KOPT-K1 (cell line): ENCODE measurements at regions not wholly inside any gene's neighbourhood (a gene's known extent, or its start where the extent isn't known, plus 50 kb on each side); places are given as distances from the start of the nearest gene placed in this dataset.

ENCODE experiments used
- H3K27ac ChIP-seq: fragments of 200-600 bp; sonication (generic); 2 replicates; pipeline ENCODE4 v1.5.1; 2016; ENCODE audit warnings: antibody characterized with exemption, mild to moderate bottlenecking, low read depth, low read length; ENCODE audit not compliant: poor library complexity, severe bottlenecking
- H3K36me3 ChIP-seq: fragments of 200-600 bp; sonication (generic); 2 replicates; pipeline ENCODE4 v1.5.1; 2017; ENCODE audit warnings: antibody characterized with exemption, mild to moderate bottlenecking, low read length, moderate library complexity; ENCODE audit not compliant: insufficient read depth
- H3K9me3 ChIP-seq: fragments of 200-600 bp; sonication (generic); 2 replicates; pipeline ENCODE4 v1.5.1; 2017; ENCODE audit warnings: antibody characterized with exemption, low read length, mild to moderate bottlenecking; ENCODE audit not compliant: insufficient read depth, poor library complexity, severe bottlenecking

GRCh38 chr16:55240888-55241287 is 83.1 kb upstream of the IRX6 start:
- Histone ChIP-seq H3K27ac (no peak overlapping the region), H3K36me3 (no peaks in the 10 kb centered on the region), H3K9me3 (no peaks in the 10 kb centered on the region)

- Histone ChIP-seq H3K9me3 (no peaks in the 10 kb centered on the region), H3K27ac (no peak overlapping the region), H3K36me3 (no peaks in the 10 kb centered on the region)
Measured at GRCh38 chr16:55242667-55243066, 81.3 kb upstream of the IRX6 start.

DNA sequence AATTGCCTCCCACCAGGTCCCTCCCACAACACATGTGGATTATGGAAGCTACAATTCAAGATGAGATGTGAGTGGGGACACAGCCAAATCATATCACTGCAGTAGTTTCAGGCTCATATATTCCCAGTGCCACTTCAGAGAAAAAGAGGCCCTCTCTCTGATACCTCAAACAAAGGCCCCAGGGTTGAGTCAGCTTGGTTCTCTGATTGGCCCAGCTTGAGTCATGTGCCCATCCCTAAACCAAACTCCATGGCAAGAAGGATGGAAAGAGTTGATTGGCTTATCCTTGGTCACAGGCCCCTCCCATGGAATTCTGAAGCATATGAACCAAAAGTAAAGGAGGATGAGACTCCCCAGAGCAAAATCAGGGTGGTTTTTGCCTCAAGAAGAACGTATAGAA is 75.9 kb upstream of the IRX6 start:
- Histone ChIP-seq H3K27ac (no peak overlapping the region), H3K9me3 (no peaks in the 10 kb centered on the region), H3K36me3 (no peaks in the 10 kb centered on the region)

GRCh38 chr16:55248494-55248893 is 75.5 kb upstream of the IRX6 start:
- Histone ChIP-seq H3K9me3 (no peaks in the 10 kb centered on the region), H3K27ac (no peak overlapping the region), H3K36me3 (no peaks in the 10 kb centered on the region)

- Histone ChIP-seq H3K27ac (no peak overlapping the region), H3K36me3 (no peaks in the 10 kb centered on the region), H3K9me3 (no peaks in the 10 kb centered on the region)
Measured at GRCh38 chr16:55249361-55249760, 74.6 kb upstream of the IRX6 start.

DNA sequence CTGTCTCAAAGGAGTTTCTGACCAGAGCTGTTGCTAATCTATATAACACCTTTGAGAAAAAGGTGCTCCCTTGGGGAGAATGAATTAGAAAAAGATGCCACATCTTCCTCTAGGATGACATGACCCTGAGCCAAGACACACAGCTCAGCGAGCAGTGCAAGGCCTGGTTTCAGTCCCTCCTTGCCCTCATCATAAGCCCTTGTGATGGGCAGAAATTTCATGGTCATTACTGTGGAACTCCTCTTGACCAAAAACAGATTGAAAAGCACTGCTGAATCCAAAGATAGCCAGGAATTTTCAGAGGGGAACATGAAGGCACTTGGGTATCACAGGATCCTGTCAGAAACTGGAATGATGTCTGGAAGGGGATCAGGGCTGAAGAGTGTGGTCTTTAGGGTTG is 74.1 kb upstream of the IRX6 start:
- Histone ChIP-seq H3K27ac (no peak overlapping the region), H3K9me3 (no peaks in the 10 kb centered on the region), H3K36me3 (no peaks in the 10 kb centered on the region)

- Histone ChIP-seq H3K36me3 (no peaks in the 10 kb centered on the region), H3K27ac (no peak overlapping the region), H3K9me3 (no peaks in the 10 kb centered on the region)
Measured at GRCh38 chr16:55250701-55251100, 73.3 kb upstream of the IRX6 start.

DNA sequence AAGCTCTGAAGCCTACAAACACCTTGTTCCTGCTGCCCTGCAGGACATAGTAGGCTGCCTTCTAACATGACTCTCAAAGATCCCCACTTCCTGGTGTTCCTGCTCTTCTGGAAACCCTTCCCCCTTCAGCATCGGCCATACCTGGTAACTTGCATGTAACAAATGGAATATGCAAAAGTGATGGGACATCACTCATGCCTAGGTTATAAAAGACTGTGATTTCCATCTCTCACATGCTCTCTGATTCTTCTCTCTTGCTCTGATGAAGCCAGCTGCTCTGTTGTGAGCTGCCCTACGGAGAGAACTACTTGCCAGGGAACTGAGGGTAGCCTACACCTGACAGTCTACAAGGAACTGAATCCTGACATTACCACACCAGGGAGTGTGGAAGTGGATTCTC is 72.9 kb upstream of the IRX6 start:
- no peaks in the 10 kb centered on the region for H3K36me3 ChIP-seq
- H3K27ac ChIP-seq, result no peak overlapping the region
- no peaks in the 10 kb centered on the region for H3K9me3 ChIP-seq

- Histone ChIP-seq H3K27ac (no peak overlapping the region), H3K36me3 (no peaks in the 10 kb centered on the region), H3K9me3 (no peaks in the 10 kb centered on the region)
Measured at GRCh38 chr16:55252577-55252976, 71.4 kb upstream of the IRX6 start.

DNA sequence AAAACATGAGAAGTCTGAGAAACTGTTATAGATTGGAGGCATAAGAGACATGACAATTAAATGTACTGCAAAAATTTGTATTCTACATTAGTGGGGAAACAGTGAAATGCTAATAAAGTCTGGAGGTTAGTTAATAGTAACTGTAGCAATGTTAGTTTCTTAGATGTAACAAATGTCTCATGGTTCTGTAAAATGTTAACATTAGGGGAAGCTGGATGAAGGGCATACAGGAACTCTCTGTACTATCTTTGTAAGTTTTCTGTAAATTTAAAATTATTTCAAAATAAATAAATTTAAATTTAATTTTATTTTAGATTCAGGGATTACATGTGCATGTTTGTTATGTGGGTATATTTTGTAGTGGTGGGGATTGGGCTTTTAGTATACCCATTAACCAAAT is 70.0 kb upstream of the IRX6 start:
- H3K36me3 ChIP-seq, result no peaks in the 10 kb centered on the region
- H3K9me3 ChIP-seq, result no peaks in the 10 kb centered on the region
- H3K27ac ChIP-seq, result no peak overlapping the region

DNA sequence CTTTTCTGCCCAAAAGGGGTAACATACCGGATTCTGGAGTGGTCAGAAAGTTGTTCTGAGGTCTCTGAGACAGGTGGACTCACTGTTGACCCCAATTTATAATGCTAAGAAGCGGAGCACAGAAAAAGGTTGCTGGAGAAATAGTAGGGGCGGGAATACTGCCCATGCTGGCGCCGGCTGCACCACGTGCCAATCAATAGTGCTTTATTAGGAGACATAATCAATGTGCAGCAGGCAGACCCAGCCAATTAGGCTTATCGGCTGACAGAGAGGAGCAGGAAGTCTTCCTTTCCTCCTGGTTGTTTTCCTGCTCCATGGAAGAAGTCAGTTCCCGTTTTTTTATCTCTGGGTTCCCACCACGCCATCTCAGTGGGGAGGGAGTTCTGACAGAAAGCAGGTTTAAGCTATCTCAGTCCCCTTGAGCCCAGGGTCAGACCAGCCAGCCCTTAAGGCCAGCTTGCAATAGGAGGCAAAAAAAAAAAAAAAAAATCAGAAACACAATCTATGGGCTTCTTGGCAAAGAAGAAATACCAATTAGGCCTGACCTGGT is 68.2 kb upstream of the IRX6 start:
- Histone ChIP-seq H3K9me3 (no peaks in the 10 kb centered on the region), H3K27ac (no peak overlapping the region), H3K36me3 (no peaks in the 10 kb centered on the region)

DNA sequence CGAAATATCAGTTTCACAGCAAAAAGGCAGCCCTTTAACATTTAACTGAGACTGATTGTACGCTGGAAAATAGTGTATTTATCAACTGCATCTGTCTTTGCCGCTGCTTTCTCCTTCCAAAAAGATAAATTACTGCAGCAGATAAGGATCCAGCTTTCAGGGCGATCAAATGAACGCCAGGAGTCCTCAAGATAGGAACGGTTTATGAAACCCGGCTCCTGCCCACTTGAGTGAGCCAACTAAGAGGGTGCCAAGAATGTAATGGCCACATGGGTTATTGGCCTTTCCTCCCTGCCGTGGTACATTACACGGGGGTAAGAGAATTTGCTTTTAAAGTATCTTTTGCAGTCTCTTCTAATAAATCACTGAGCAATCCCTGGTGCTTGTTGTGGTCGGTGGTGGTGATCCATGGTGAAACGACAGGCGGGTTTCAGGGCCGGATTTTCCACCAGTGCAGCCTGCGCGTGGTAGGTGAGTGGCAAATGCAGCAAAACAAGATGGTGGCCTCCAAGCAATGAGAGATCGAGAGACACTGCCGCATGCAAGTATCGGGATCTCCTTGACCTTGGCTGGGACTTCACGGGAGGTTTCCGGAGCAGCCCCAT is 67.5 kb upstream of the IRX6 start:
- H3K9me3 ChIP-seq, result no peaks in the 10 kb centered on the region
- H3K36me3 ChIP-seq, result no peaks in the 10 kb centered on the region
- no peak overlapping the region for H3K27ac ChIP-seq

- Histone ChIP-seq H3K27ac (no peak overlapping the region), H3K9me3 (no peaks in the 10 kb centered on the region), H3K36me3 (no peaks in the 10 kb centered on the region)
Measured at GRCh38 chr16:55257966-55258613, 65.9 kb upstream of the IRX6 start.

DNA sequence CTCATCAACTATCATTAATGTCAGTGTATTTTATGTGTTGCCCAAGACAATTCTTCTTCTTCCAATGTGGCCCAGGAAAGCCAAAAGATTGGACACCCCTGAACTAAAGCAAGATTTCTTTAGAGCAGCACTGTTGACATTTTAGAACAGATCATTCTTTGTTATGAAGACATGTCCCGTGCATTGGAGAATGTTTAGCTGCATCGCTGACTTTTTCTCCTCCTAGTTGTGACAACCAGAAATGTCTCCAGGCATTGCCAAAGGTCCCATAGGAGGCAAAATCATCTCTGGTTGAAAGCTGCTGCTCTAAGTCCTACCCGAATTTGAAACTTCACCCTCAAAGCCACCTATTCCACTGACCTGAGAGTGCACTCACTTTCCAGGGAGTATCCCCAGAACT is 62.7 kb upstream of the IRX6 start:
- Histone ChIP-seq H3K9me3 (no peaks in the 10 kb centered on the region), H3K36me3 (no peaks in the 10 kb centered on the region), H3K27ac (no peak overlapping the region)

GRCh38 chr16:55263271-55264250 is 60.4 kb upstream of the IRX6 start:
- no peaks in the 10 kb centered on the region for H3K9me3 ChIP-seq
- no peaks in the 10 kb centered on the region for H3K36me3 ChIP-seq
- no peak overlapping the region for H3K27ac ChIP-seq
